HEK293 (cell line): ENCODE measurements at regions not wholly inside any gene's neighbourhood (a gene's known extent, or its start where the extent isn't known, plus 50 kb on each side); places are given as distances from the start of the nearest gene placed in this dataset.

Source experiments
- CTCF ChIA-PET: fragments of 350-600 bp; formaldehyde crosslinking; extraction: SDS; loops from one replicate; lab custom pipeline; 2021; ENCODE audit warnings: antibody characterized with exemption; lab: Yijun Ruan, JAX
- POLR2A ChIA-PET: fragments of 300-600 bp; formaldehyde crosslinking; extraction: SDS; loops from one replicate; lab custom pipeline; 2020; ENCODE audit warnings: antibody characterized with exemption, inconsistent platforms; lab: Yijun Ruan, JAX
- H3K27ac ChIP-seq: fragments of 200-500 bp; sonication (Bioruptor generic); 2 replicates; pipeline ENCODE4 v1.5.1; 2014; ENCODE audit warnings: low read depth, low read length, control low read depth, inconsistent platforms; ENCODE audit errors: extremely low read depth
- H3K36me3 ChIP-seq, 2 experiments: fragments of 200-500 bp in 1 of 2; sonication (Bioruptor generic) in 1 of 2; 1 replicate in 1 of 2; 2 replicates in 1 of 2; pipeline ENCODE4 v1.5.1; 2014 to 2017; ENCODE audit warnings: inconsistent platforms in 2 of 2, low read length in 2 of 2; ENCODE audit not compliant: control insufficient read depth in 2 of 2, insufficient read depth in 1 of 2
- H3K4me1 ChIP-seq: fragments of 200-500 bp; sonication (Bioruptor generic); 2 replicates; pipeline ENCODE4 v1.5.1; 2014; ENCODE audit warnings: mild to moderate bottlenecking, low read length, inconsistent platforms; ENCODE audit not compliant: control insufficient read depth, insufficient read depth
- H3K4me3 ChIP-seq: 2 replicates; pipeline ENCODE4 v1.5.1; 2011; ENCODE audit warnings: low read depth, mild to moderate bottlenecking, control low read depth, low read length, moderate library complexity
- H3K9me3 ChIP-seq: fragments of 200-500 bp; sonication (Bioruptor generic); 2 replicates; pipeline ENCODE4 v1.5.1; 2014; ENCODE audit warnings: low read depth, low read length, inconsistent platforms; ENCODE audit not compliant: control insufficient read depth, insufficient read depth
- CTCF ChIP-seq: fragments of 450-650 bp; formaldehyde crosslinking; IDR thresholded peaks from 2 replicates; pipeline ENCODE4 v1.5.1; 2016; ENCODE audit warnings: missing biosample characterization, missing genetic modification characterization
- GLIS2 ChIP-seq: fragments of 450-650 bp; formaldehyde crosslinking; IDR thresholded peaks from 2 replicates; pipeline ENCODE4 v1.5.1; 2016; ENCODE audit warnings: missing biosample characterization, missing genetic modification characterization
- IKZF3 ChIP-seq: fragments of 450-650 bp; IDR thresholded peaks from 2 replicates; pipeline ENCODE4 v1.5.0; 2018; ENCODE audit warnings: missing biosample characterization, mild to moderate bottlenecking, missing genetic modification characterization, moderate library complexity
- MEIS1 ChIP-seq: sonication (generic); formaldehyde crosslinking; IDR thresholded peaks from 2 replicates; pipeline ENCODE4 v1.8.1; 2022; ENCODE audit warnings: missing genetic modification reagents, mild to moderate bottlenecking, borderline replicate concordance
- PATZ1 ChIP-seq: fragments of 450-650 bp; formaldehyde crosslinking; IDR thresholded peaks from 2 replicates; pipeline ENCODE4 v1.5.1; 2016; ENCODE audit warnings: missing biosample characterization, missing genetic modification characterization
- REPIN1 ChIP-seq: fragments of 450-650 bp; formaldehyde crosslinking; IDR thresholded peaks from 2 replicates; pipeline ENCODE4 v1.5.1; 2017; ENCODE audit warnings: missing biosample characterization, missing genetic modification characterization, low read depth
- SCRT2 ChIP-seq: fragments of 450-650 bp; formaldehyde crosslinking; IDR thresholded peaks from 2 replicates; pipeline ENCODE4 v1.5.1; 2016; ENCODE audit warnings: missing biosample characterization, missing genetic modification characterization
- ZBTB1 ChIP-seq: fragments of 450-650 bp; formaldehyde crosslinking; IDR thresholded peaks from 2 replicates; pipeline ENCODE4 v1.5.1; 2016; ENCODE audit warnings: missing biosample characterization, missing genetic modification characterization
- ZBTB17 ChIP-seq: fragments of 450-650 bp; formaldehyde crosslinking; IDR thresholded peaks from 2 replicates; pipeline ENCODE4 v1.5.1; 2016; ENCODE audit warnings: missing biosample characterization, missing genetic modification characterization
- ZBTB26 ChIP-seq: fragments of 450-650 bp; formaldehyde crosslinking; optimal IDR thresholded peaks from 2 replicates; pipeline ENCODE3; 2016; ENCODE audit warnings: missing biosample characterization, mild to moderate bottlenecking, missing genetic modification characterization
- ZBTB8A ChIP-seq: fragments of 450-650 bp; formaldehyde crosslinking; IDR thresholded peaks from 2 replicates; pipeline ENCODE4 v1.5.1; 2016; ENCODE audit warnings: missing biosample characterization, missing genetic modification characterization
- ZFHX2 ChIP-seq: fragments of 450-650 bp; formaldehyde crosslinking; conservative IDR thresholded peaks from 2 replicates; pipeline ENCODE4 v1.5.1; 2016; ENCODE audit warnings: missing biosample characterization, missing genetic modification characterization
- ZNF335 ChIP-seq: fragments of 450-650 bp; formaldehyde crosslinking; conservative IDR thresholded peaks from 2 replicates; pipeline ENCODE4 v1.5.1; 2016; ENCODE audit warnings: missing biosample characterization, missing genetic modification characterization
- ZNF398 ChIP-seq: fragments of 450-650 bp; formaldehyde crosslinking; IDR thresholded peaks from 2 replicates; pipeline ENCODE4 v1.5.1; 2017; ENCODE audit warnings: missing biosample characterization, missing genetic modification characterization
- ZNF426 ChIP-seq: fragments of 450-650 bp; formaldehyde crosslinking; IDR thresholded peaks from 2 replicates; pipeline ENCODE4 v1.5.1; 2017; ENCODE audit warnings: missing biosample characterization, missing genetic modification characterization, mild to moderate bottlenecking, inconsistent platforms, moderate library complexity
- ZNF449 ChIP-seq: fragments of 450-650 bp; formaldehyde crosslinking; IDR thresholded peaks from 2 replicates; pipeline ENCODE4 v1.5.1; 2017; ENCODE audit warnings: missing biosample characterization, mild to moderate bottlenecking, missing genetic modification characterization, moderate library complexity
- ZNF48 ChIP-seq: fragments of 450-650 bp; formaldehyde crosslinking; IDR thresholded peaks from 2 replicates; pipeline ENCODE4 v1.5.1; 2016; ENCODE audit warnings: missing biosample characterization, missing genetic modification characterization
- ZNF596 ChIP-seq: fragments of 450-650 bp; IDR thresholded peaks from 2 replicates; pipeline ENCODE4 v1.5.0; 2018; ENCODE audit warnings: missing biosample characterization, mild to moderate bottlenecking, missing genetic modification characterization, moderate library complexity
- ZNF610 ChIP-seq: fragments of 450-650 bp; formaldehyde crosslinking; IDR thresholded peaks from 2 replicates; pipeline ENCODE4 v1.5.1; 2016; ENCODE audit warnings: missing biosample characterization, missing genetic modification characterization, borderline replicate concordance
- ZNF621 ChIP-seq: fragments of 450-650 bp; formaldehyde crosslinking; IDR thresholded peaks from 2 replicates; pipeline ENCODE4 v1.5.1; 2017; ENCODE audit warnings: missing biosample characterization, missing genetic modification characterization
- ZNF623 ChIP-seq: fragments of 450-650 bp; formaldehyde crosslinking; IDR thresholded peaks from 2 replicates; pipeline ENCODE4 v1.5.1; 2016; ENCODE audit warnings: missing biosample characterization, missing genetic modification characterization
- ZNF654 ChIP-seq: fragments of 450-650 bp; formaldehyde crosslinking; IDR thresholded peaks from 2 replicates; pipeline ENCODE4 v1.5.1; 2016; ENCODE audit warnings: low read depth, missing biosample characterization, missing genetic modification characterization

GRCh38 chr9:17905781-17906175, 326.9 kb downstream of the SH3GL2 start:
- POLR2A ChIA-PET, result interaction anchor here (0.7 kb wide), 1 partner anchor 728 kb away, joined by 3 read pairs; no protein-coding TSS in a partner anchor
- Histone ChIP-seq H3K36me3 (no peaks in the 10 kb centered on the region), H3K9me3 (no peaks in the 10 kb centered on the region), H3K4me1 (peaks cover 4% of the 10 kb centered on the region; the same call in 1 of the 2 replicates), H3K4me3 (peak overlapping the region; percentile 42), H3K27ac (no peak overlapping the region)
- TF ChIP-seq PATZ1 (peak; percentile 11; the same call in 1 of the 2 replicates), CTCF (tag by site-specific recombination) (peak; percentile 57; the same call in 1 of the 2 replicates), ZNF335 (0 out of 2 replicates have a peak, but pooled peaks have one; percentile 15), GLIS2 (tag by site-specific recombination) (peak; percentile 39; the same call in 1 of the 2 replicates), SCRT2 (tag by site-specific recombination) (no peak), ZNF623 (tag by site-specific recombination) (no peak), ZNF621 (no peak)
- CTCF ChIA-PET, result no interaction called here

GRCh38 chr9:17906176-17906840, 327.4 kb downstream of the SH3GL2 start:
- Histone ChIP-seq H3K27ac (peak overlapping the region; percentile 24; the same call in 1 of the 2 replicates), H3K4me1 (no peaks in the 10 kb centered on the region), H3K36me3 (no peaks in the 10 kb centered on the region), H3K9me3 (no peaks in the 10 kb centered on the region), H3K4me3 (peak overlapping the region; percentile 42)
- TF ChIP-seq ZNF596 (tag by site-specific recombination), result no peak
- TF ChIP-seq ZBTB8A (tag by site-specific recombination), result peak; percentile 58; the same call in 1 of the 2 replicates
- no peak for TF ChIP-seq ZBTB1 (tag by site-specific recombination)
- TF ChIP-seq IKZF3 (tag by site-specific recombination), result peak; percentile 50; the same call in 1 of the 2 replicates
- no peak for TF ChIP-seq REPIN1 (tag by site-specific recombination)
- TF ChIP-seq ZNF654 (tag by site-specific recombination), result no peak
- TF ChIP-seq ZNF48, result no peak
- TF ChIP-seq MEIS1 (CRISPR knock-in tag), result no peak
- TF ChIP-seq ZNF449 (tag by site-specific recombination), result 0 out of 2 replicates have a peak, but pooled peaks have one; percentile 29
- TF ChIP-seq ZFHX2 (tag by site-specific recombination), result peak; percentile 38; the same call in 1 of the 2 replicates
- TF ChIP-seq ZNF426 (tag by site-specific recombination), result no peak
- TF ChIP-seq ZNF398 (tag by site-specific recombination), result peak; percentile 91
- peak; percentile 81 for TF ChIP-seq ZBTB17 (tag by site-specific recombination)
- no peak for TF ChIP-seq ZNF610 (tag by site-specific recombination)
- peak; percentile 73 for TF ChIP-seq ZBTB26 (tag by site-specific recombination)
- ChIA-PET POLR2A (interaction anchor here (0.7 kb wide), 1 partner anchor 727 kb away, joined by 3 read pairs; no protein-coding TSS in a partner anchor), CTCF (no interaction called here)
